ENCODE measurements at regions not wholly inside any gene's neighbourhood (a gene's known extent, or its start where the extent isn't known, plus 50 kb on each side); places are given as distances from the start of the nearest gene placed in this dataset.
"Not testable (repeated sequence)": the region's sequence is repeated elsewhere in the genome, so short reads cannot be mapped to it uniquely, and the experiment has no call there.

GRCh38 chr9:87036506-87036905 lies 89.2 kb upstream of the GAS1 start:
- no TSS peak for BruUV-seq (replicated peaks)
- H3K9me3 ChIP-seq (ENCODE audit: low read length): no peaks in the 10 kb centered on the region

GRCh38 chr9:87039809-87040392 lies 92.6 kb upstream of the GAS1 start:
- H2AFZ ChIP-seq (ENCODE audit: low read length): no peak overlapping the region
- H3K4me3 ChIP-seq (ENCODE audit: low read length): no peak overlapping the region
- H3K9me2 ChIP-seq (replicated peaks; ENCODE audit: low read length): no peaks in the 10 kb centered on the region
- 0 out of 2 replicates have a peak, but pooled peaks cover 4% of the 10 kb centered on the region for H3K27me3 ChIP-seq (ENCODE audit: low read length)
- no peak overlapping the region for H3K27ac ChIP-seq (ENCODE audit: low read length)
- ATAC-seq (no peak), DNase-seq (no peak)
- H3K79me2 ChIP-seq (ENCODE audit: low read length): no peaks in the 10 kb centered on the region
- POLR2A ChIA-PET (ENCODE audit: unreplicated experiment): no interaction called here
- no peaks in the 10 kb centered on the region for H3F3A ChIP-seq (ENCODE audit: low read length, unreplicated experiment)
- H3K36me3 ChIP-seq (ENCODE audit: low read depth, low read length): no peaks in the 10 kb centered on the region
- no TSS peak for BruUV-seq (replicated peaks)
- intact Hi-C loops (cut with micrococcal nuclease): no loop called here
- no peak for TF ChIP-seq EZH2 (IDR thresholded peaks at IDR 0.05; ENCODE audit: low read length, unreplicated experiment)
- CTCF ChIA-PET: no interaction called here
- no peaks in the 10 kb centered on the region for H4K20me1 ChIP-seq (ENCODE audit: low read length)
- H3K4me2 ChIP-seq (ENCODE audit: low read length): no peak overlapping the region
- no peak overlapping the region for H3K9ac ChIP-seq (ENCODE audit: low read length)
- H3K9me3 ChIP-seq (ENCODE audit: low read length): no peaks in the 10 kb centered on the region
- H3K4me1 ChIP-seq (ENCODE audit: insufficient read depth, low read length): no peaks in the 10 kb centered on the region

More at GRCh38 chr9:87036506-87036905, 89.2 kb upstream of the GAS1 start:
- H3K79me2 ChIP-seq (ENCODE audit: low read length): no peaks in the 10 kb centered on the region
- H3K27ac ChIP-seq (ENCODE audit: low read length): no peak overlapping the region
- no peak for TF ChIP-seq EZH2phosphoT487 (IDR thresholded peaks at IDR 0.05; ENCODE audit: borderline replicate concordance, low read length)
- no peak for TF ChIP-seq EZH2 (IDR thresholded peaks at IDR 0.05; ENCODE audit: low read length, unreplicated experiment)
- TF ChIP-seq CTCF (conservative IDR thresholded peaks at IDR 0.05; ENCODE audit: low read depth, low read length): no peak
- no peak overlapping the region for H3K4me2 ChIP-seq (ENCODE audit: low read length)
- H3K4me1 ChIP-seq (ENCODE audit: insufficient read depth, low read length): no peaks in the 10 kb centered on the region
- no peak overlapping the region for H3K4me3 ChIP-seq (ENCODE audit: low read length)
- H2AFZ ChIP-seq (ENCODE audit: low read length): no peak overlapping the region
- intact Hi-C loops (cut with micrococcal nuclease): no loop called here
- no peak for DNase-seq
- H3K27me3 ChIP-seq (ENCODE audit: low read length): 0 out of 2 replicates have a peak, but pooled peaks cover 11% of the 10 kb centered on the region
- ChIA-PET CTCF (no interaction called here), POLR2A (ENCODE audit: unreplicated experiment) (no interaction called here)
- H3F3A ChIP-seq (ENCODE audit: low read length, unreplicated experiment): no peaks in the 10 kb centered on the region
- no peaks in the 10 kb centered on the region for H3K9me2 ChIP-seq (replicated peaks; ENCODE audit: low read length)
- H4K20me1 ChIP-seq (ENCODE audit: low read length): no peaks in the 10 kb centered on the region
- H3K36me3 ChIP-seq (ENCODE audit: low read depth, low read length): no peaks in the 10 kb centered on the region
- H3K9ac ChIP-seq (ENCODE audit: low read length): no peak overlapping the region
- no peak for ATAC-seq

GRCh38 chr9:87040410-87041009 lies 93.2 kb upstream of the GAS1 start:
- no peaks in the 10 kb centered on the region for H4K20me1 ChIP-seq (ENCODE audit: low read length)
- POLR2A ChIA-PET (ENCODE audit: unreplicated experiment): no interaction called here

GRCh38 chr9:87041553-87042235 lies 94.4 kb upstream of the GAS1 start:
- BruUV-seq (replicated peaks); H3K27ac ChIP-seq (ENCODE audit: low read length); H3K79me2 ChIP-seq (ENCODE audit: low read length); H3K27me3 ChIP-seq (ENCODE audit: low read length); CTCF ChIA-PET; intact Hi-C loops (cut with micrococcal nuclease); H3K4me2 ChIP-seq (ENCODE audit: low read length); H3K9ac ChIP-seq (ENCODE audit: low read length); H4K20me1 ChIP-seq (ENCODE audit: low read length); H3K4me1 ChIP-seq (ENCODE audit: insufficient read depth, low read length); H3K36me3 ChIP-seq (ENCODE audit: low read depth, low read length); H2AFZ ChIP-seq (ENCODE audit: low read length); DNase-seq; H3F3A ChIP-seq (ENCODE audit: low read length, unreplicated experiment); POLR2A ChIA-PET (ENCODE audit: unreplicated experiment); H3K9me2 ChIP-seq (replicated peaks; ENCODE audit: low read length); H3K4me3 ChIP-seq (ENCODE audit: low read length); H3K9me3 ChIP-seq (ENCODE audit: low read length); ATAC-seq: not testable (repeated sequence)

More at GRCh38 chr9:87040410-87041009, 93.2 kb upstream of the GAS1 start:
- intact Hi-C loops (cut with micrococcal nuclease): no loop called here
- no peaks in the 10 kb centered on the region for H3K9me2 ChIP-seq (replicated peaks; ENCODE audit: low read length)
- 0 out of 2 replicates have a peak, but pooled peaks cover 3% of the 10 kb centered on the region for H3K27me3 ChIP-seq (ENCODE audit: low read length)
- H2AFZ ChIP-seq (ENCODE audit: low read length): no peak overlapping the region
- no peak for DNase-seq
- TF ChIP-seq EZH2 (IDR thresholded peaks at IDR 0.05; ENCODE audit: low read length, unreplicated experiment) (no peak), CTCF (conservative IDR thresholded peaks at IDR 0.05; ENCODE audit: low read depth, low read length) (no peak), EZH2phosphoT487 (IDR thresholded peaks at IDR 0.05; ENCODE audit: borderline replicate concordance, low read length) (no peak)
- no peak overlapping the region for H3K9ac ChIP-seq (ENCODE audit: low read length)
- no peaks in the 10 kb centered on the region for H3K79me2 ChIP-seq (ENCODE audit: low read length)
- CTCF ChIA-PET: no interaction called here
- H3K4me1 ChIP-seq (ENCODE audit: insufficient read depth, low read length): no peaks in the 10 kb centered on the region
- no peaks in the 10 kb centered on the region for H3F3A ChIP-seq (ENCODE audit: low read length, unreplicated experiment)
- no peak overlapping the region for H3K27ac ChIP-seq (ENCODE audit: low read length)
- ATAC-seq: no peak
- no peak overlapping the region for H3K4me2 ChIP-seq (ENCODE audit: low read length)
- no TSS peak for BruUV-seq (replicated peaks)
- no peaks in the 10 kb centered on the region for H3K36me3 ChIP-seq (ENCODE audit: low read depth, low read length)
- H3K4me3 ChIP-seq (ENCODE audit: low read length): no peak overlapping the region
- H3K9me3 ChIP-seq (ENCODE audit: low read length): no peaks in the 10 kb centered on the region

Measured in PC-3 (cell line).